NCI-H2081 (cell line): ENCODE measurements at regions not wholly inside any gene's neighbourhood (a gene's known extent, or its start where the extent isn't known, plus 50 kb on each side); places are given as distances from the start of the nearest gene placed in this dataset.

Experiments used
- DNase-seq, 2 experiments: peaks; one replicate each; lab custom pipeline; 2025; lab: John Stamatoyannopoulos, UW

DNA sequence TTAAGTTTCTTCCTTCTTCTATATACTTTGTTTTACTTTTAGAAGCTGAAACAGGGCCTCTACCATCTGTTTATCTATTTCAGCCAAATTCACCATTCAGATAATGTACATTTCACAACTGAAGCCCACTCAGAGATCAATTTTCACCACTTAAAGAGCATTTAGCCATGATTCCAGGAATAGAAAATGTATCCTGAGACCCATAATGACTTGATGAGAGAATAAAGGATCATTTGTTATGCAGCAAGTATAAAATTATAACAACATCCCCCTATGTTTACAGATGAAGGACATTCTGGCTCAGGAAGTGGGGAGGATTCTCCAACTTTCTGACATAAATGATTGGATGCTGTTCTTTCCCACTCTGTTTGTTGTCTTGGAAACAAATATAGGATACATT is 962.1 kb upstream of the EEF2KMT start:
- no peak for DNase-seq

DNA sequence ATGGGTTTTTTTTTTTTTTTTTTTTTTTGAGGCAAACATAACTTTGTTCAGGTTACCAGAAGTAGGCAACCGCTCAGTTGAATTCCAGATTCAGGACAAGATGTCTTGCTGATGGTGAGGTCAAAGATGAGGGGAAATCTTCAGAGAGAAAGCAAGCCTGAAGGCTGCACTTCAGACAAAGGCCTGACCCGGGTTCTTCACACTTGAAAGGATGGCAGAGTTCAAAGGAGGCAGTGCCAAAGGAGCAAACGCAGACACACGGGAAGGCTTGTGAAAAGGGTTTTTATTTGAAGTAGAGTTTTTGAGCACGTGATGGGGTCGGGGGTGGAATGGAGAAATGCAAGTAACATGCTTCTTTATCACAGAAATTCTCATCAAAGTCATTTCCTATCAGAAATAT is 960.2 kb upstream of the EEF2KMT start:
- DNase-seq, result no peak

GRCh38 chr16:6048017-6048416 is 950.4 kb upstream of the EEF2KMT start:
- no peak for DNase-seq

GRCh38 chr16:6047325-6047724 is 949.7 kb upstream of the EEF2KMT start:
- no peak for DNase-seq

DNA sequence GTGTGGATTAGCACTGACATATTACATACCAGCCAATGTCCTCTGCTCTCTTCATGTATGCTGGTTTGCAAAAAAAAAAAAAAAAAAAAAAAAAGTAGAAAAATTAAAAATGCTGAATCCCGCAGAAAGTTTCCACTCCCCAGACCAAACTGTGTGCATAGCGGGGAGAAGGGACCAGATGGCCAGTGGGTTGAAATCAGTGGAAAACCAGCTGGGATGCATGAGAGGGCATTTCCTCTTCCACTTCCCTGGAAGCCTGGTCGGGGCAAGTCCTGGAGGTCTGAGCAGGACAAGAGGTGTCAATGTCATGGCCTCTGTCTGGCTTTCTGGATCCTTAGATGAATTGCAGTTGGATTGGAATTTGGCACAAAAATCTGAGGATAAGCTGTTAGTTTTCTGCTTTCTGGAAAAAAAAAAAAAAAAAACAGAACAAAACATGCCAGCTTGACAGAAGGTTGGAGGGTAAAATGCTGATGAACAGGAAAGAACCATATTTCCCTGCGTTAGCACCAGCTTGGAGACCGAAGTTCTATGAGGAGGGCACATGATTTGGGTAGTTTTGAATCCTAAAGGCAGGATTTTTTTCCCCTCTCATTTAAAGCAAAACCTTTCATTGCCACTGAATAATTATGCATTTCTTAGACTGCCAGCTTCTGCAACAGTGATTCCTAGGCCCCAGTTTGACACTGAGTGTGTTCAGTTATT is 941.5 kb upstream of the EEF2KMT start:
- no peak for DNase-seq

DNA sequence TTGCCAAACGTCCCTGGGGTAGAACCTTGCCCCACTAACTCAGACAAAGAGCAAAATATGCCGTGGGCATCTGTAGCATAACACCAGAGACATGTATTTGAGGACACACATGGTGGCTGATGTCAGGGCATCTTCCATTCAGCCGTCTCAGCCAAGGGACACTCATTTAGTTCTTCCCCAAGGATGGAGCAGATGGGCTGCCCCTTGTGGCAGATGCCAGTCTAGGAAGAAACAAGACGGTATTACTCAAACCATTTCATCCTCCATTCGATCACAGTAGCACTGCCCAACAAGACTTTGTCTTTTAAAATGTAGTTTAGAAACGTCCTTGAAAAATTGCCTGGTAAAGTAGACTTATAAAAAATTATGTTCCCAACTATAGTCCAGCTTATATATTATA is 937.6 kb upstream of the EEF2KMT start:
- no peak for DNase-seq

- no peak for DNase-seq
Measured at GRCh38 chr16:6034511-6034910, 936.9 kb upstream of the EEF2KMT start.

DNA sequence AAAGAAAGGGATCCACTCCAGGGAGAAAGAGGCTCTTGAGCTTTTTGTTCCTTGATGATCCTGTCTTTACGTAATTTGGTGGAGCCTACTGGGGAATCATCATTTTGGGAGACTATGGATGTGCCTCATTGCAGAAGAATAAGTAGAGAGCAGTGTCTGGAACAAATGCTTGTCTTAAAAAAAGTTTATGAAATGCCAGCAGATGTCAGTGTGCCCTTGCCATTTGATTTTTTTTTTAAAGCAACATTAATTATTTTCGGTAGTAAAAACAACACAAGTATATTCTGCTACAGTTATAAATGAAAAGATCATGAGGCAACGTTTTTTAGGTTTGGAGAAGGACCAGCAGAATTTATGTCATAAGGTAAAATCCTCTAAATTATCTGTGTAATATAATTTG is 934.8 kb upstream of the EEF2KMT start:
- DNase-seq, result no peak

DNA sequence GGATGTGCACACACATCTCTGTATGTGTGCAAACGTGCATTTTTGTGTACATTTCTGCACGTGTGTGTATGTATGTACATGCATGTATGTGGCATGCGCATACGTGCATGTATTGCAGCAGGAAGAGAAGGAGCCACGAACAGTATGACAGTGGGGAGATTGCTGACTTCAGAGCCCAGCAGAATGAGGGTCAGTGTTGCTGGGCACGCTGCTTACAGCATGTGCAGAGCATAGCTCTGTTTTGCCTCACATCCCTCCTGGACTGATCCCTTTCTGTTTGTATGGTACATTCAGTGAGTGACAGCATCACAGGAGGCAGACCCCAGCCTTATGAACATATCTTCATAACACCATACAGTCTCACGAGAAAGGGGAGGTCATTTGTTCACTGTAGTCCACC is 934.0 kb upstream of the EEF2KMT start:
- no peak for DNase-seq

- no peak for DNase-seq
Measured at GRCh38 chr16:6031102-6031501, 933.5 kb upstream of the EEF2KMT start.

DNA sequence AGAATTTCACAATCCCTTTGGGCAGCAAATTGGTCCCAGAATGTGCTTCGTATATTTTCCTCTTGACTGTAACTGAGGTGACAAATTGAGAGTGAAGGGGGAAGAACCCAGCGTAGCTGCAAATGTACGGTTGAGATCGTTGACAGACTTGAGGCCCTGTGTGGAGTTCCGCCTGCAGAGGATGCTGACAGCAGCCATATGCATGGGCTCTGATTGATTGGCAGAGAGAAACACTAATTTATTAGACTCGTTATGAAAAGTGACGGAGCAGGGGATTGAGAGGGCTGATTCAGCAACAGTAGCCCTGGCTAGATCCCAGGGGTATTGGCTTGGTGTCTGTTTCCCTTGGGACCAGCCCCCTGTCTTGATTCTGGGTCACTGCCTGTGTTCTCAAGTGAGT is 930.1 kb upstream of the EEF2KMT start:
- no peak for DNase-seq

DNA sequence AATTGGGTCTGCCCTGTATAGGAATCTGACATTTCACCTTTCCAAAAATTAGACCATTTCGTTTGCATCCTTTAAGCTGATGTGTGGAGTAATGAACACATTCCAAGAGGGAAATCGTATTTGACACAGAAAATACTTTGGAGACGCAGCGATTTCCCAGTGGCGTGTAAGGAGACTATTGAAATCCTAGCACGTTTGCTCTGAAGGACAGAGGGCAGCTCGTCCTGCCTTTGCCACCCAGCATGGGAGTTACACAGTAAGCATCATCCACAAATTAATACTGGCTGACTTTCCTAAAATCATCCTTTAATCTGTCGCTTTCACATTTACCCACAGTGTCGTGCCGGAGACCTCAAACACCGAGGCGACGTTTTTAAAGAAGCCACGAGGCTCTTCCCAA is 925.9 kb upstream of the EEF2KMT start:
- DNase-seq, result no peak

DNA sequence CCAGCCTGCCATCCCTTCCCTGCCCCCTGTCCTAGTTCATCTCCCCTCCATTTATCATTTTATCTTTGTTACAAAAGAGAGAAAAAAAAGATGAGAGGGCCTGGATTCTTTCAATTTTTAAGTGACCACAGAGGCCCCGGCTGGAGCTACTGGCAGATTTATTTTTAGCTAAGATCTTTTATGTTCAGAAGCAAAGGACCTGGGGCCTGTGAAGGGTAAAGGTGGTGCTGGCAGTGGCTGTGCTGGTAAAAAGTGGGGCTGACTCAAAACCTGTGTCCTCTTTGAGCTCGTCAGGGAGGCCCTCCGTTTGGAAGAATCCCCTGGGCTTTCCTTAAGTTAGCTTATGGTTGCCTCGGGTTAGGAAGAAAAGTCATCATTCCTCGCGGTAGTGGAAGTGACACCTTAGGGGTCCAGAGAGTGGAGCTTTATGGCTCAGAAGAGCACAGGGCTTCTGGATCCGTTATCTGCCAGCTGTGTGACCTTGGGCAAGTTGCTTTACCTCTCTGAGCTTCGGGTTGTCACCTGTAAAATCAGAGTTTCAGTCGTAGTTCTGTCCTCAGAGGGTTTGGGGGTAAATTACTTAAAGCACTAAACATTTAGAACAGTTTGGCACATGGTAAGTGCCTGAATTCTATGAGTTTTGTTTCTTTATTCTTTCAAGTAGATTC is 923.8 kb upstream of the EEF2KMT start:
- DNase-seq, result no peak

GRCh38 chr16:6020162-6020985 is 922.8 kb upstream of the EEF2KMT start:
- DNase-seq, result no peak

DNA sequence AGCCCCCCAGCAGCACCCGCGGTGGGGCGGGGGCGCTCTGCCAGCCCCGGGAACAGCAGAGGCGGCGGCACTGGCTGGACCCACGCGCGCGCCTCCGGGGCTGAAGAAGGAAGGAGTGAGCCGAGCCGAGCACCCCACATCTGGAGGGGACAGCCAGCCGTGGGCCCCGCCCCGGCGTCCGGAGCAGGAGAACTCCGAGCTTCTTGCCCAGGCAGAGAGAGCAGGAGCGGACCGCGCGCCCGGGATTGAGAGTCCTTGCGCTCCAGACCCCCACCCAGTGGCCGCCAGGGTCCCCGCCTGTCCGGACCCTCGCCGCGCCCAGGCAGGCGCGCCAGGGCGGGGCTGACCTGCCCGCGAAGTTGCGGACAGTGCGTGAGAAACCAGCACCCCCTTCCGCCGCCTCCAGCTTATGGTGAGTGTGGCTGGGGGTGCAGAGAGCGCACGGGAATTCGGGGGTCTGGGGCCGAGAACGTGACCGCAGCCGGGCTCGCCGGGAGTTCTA is 921.9 kb upstream of the EEF2KMT start:
- DNase-seq, result no peak

DNA sequence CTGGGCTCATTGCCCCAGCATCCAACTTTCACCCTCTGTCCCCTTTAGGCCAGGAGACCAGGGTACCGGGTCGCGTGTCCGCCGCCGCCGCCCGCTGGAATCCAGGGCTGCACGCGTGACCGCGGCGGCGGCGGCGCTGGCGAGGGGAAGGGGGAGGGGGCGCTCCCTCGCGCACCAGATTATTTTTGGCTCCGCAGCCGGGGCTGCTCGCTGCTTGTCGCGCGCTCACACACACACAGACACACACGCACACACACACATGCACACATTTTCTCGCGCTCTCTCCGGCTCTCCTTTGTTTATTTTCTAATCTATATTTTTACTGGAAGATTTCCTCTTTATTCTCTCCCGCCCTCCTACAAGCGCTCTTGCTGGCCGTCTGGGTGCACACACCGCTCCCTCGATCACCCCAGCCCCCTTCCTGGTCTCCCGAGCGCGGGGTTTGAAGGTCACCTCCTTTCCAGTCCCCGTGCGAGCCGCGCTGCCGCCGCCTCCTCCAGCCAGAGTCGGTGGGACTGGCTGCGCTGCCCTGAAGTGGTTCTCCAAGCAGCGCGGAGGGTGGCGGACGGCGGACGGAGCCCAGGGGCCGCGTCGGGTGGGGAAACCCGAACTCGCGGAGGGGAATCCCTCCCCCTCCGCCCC is 921.4 kb upstream of the EEF2KMT start:
- no peak for DNase-seq

DNA sequence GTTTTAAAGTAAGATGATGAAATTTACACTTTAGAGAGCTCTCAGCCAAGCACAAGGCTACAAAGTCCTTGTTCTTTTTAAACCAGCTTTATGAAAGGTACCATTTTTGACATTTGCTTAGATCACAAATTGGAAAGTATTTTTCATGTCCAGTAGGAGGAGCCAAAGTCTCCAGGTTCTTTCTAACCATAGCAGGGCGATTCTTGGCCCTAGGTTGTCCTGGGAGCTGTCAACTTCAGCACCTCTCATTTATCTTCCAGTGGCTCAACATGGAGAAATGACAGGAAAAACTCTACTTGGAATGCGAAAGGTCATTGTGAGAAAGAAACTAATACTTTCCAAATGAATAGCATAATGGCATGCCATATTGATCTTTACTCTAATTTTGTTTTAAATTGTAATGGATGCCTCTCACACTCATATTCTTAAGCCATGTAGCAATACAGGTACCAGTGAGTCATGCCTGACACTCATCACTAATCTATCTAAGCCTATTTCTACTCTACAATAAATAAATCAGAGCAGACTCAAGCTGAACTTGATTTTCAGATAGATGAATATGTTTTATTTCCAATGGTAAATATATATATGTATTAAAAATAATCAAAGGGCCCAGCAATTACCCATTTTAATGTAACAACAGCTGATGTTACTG is 919.1 kb upstream of the EEF2KMT start:
- no peak for DNase-seq

- DNase-seq, result no peak
Measured at GRCh38 chr16:6012716-6013115, 915.1 kb upstream of the EEF2KMT start.

GRCh38 chr16:6009151-6009550 is 911.6 kb upstream of the EEF2KMT start:
- DNase-seq, result no peak

GRCh38 chr16:6008670-6009069 is 911.1 kb upstream of the EEF2KMT start:
- no peak for DNase-seq

GRCh38 chr16:5993356-5993755 is 895.8 kb upstream of the EEF2KMT start:
- DNase-seq, result no peak

- DNase-seq, result no peak
Measured at GRCh38 chr16:5982979-5983378, 885.4 kb upstream of the EEF2KMT start.
